HL-60 (cell line): ENCODE measurements at regions not wholly inside any gene's neighbourhood (a gene's known extent, or its start where the extent isn't known, plus 50 kb on each side); places are given as distances from the start of the nearest gene placed in this dataset.

ENCODE experiments used
- DNase-seq, 2 experiments: peaks; one replicate each; pipeline ENCODE4 v3.0.0-alpha.2; 2010 to 2020; ENCODE audit warnings: low read depth in 1 of 2, low spot score in 1 of 2
- H3K27ac ChIP-seq: fragments of 250-450 bp; sonication (Bioruptor Pico); replicated peaks from 2 replicates; pipeline ENCODE4 v1.5.1; 2020; ENCODE audit warnings: mild to moderate bottlenecking, moderate library complexity
- H3K27me3 ChIP-seq: fragments of 250-450 bp; sonication (Bioruptor Pico); 2 replicates; pipeline ENCODE4 v1.5.1; 2021; ENCODE audit warnings: mild to moderate bottlenecking, moderate library complexity; ENCODE audit not compliant: insufficient read depth, poor library complexity, severe bottlenecking
- H3K4me3 ChIP-seq: replicated peaks from 2 replicates; pipeline ENCODE4 v1.5.1; 2011; ENCODE audit warnings: mild to moderate bottlenecking, control low read depth, low read length; ENCODE audit not compliant: insufficient read depth
- GABPA ChIP-seq: IDR thresholded peaks from 2 replicates; pipeline ENCODE4 v1.6.1; 2012; ENCODE audit warnings: low read depth
- POLR2AphosphoS5 ChIP-seq: IDR thresholded peaks from 2 replicates; pipeline ENCODE4 v1.6.1; 2012; ENCODE audit warnings: low read depth
- SPI1 ChIP-seq: IDR thresholded peaks from 2 replicates; pipeline ENCODE4 v1.6.1; 2012; ENCODE audit warnings: low read depth, mild to moderate bottlenecking, borderline replicate concordance
- TF ChIP-seq, protein P1 (sequence below): IDR thresholded peaks from 2 replicates; pipeline ENCODE4 v1.6.1; 2012; ENCODE audit warnings: low read depth; ENCODE audit not compliant: insufficient replicate concordance
- TF ChIP-seq, protein P2 (sequence below): IDR thresholded peaks from one replicate; pipeline ENCODE4 v1.5.1; 2011; ENCODE audit warnings: low read length, control low read depth, inconsistent platforms; ENCODE audit not compliant: insufficient read depth

- H3K27me3 ChIP-seq, result no peaks in the 10 kb centered on the region
- TF ChIP-seq GABPA (no peak), SPI1 (no peak), POLR2AphosphoS5 (no peak)
- TF ChIP-seq, protein P1, sequence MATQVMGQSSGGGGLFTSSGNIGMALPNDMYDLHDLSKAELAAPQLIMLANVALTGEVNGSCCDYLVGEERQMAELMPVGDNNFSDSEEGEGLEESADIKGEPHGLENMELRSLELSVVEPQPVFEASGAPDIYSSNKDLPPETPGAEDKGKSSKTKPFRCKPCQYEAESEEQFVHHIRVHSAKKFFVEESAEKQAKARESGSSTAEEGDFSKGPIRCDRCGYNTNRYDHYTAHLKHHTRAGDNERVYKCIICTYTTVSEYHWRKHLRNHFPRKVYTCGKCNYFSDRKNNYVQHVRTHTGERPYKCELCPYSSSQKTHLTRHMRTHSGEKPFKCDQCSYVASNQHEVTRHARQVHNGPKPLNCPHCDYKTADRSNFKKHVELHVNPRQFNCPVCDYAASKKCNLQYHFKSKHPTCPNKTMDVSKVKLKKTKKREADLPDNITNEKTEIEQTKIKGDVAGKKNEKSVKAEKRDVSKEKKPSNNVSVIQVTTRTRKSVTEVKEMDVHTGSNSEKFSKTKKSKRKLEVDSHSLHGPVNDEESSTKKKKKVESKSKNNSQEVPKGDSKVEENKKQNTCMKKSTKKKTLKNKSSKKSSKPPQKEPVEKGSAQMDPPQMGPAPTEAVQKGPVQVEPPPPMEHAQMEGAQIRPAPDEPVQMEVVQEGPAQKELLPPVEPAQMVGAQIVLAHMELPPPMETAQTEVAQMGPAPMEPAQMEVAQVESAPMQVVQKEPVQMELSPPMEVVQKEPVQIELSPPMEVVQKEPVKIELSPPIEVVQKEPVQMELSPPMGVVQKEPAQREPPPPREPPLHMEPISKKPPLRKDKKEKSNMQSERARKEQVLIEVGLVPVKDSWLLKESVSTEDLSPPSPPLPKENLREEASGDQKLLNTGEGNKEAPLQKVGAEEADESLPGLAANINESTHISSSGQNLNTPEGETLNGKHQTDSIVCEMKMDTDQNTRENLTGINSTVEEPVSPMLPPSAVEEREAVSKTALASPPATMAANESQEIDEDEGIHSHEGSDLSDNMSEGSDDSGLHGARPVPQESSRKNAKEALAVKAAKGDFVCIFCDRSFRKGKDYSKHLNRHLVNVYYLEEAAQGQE, result no peak
- TF ChIP-seq, protein P2, sequence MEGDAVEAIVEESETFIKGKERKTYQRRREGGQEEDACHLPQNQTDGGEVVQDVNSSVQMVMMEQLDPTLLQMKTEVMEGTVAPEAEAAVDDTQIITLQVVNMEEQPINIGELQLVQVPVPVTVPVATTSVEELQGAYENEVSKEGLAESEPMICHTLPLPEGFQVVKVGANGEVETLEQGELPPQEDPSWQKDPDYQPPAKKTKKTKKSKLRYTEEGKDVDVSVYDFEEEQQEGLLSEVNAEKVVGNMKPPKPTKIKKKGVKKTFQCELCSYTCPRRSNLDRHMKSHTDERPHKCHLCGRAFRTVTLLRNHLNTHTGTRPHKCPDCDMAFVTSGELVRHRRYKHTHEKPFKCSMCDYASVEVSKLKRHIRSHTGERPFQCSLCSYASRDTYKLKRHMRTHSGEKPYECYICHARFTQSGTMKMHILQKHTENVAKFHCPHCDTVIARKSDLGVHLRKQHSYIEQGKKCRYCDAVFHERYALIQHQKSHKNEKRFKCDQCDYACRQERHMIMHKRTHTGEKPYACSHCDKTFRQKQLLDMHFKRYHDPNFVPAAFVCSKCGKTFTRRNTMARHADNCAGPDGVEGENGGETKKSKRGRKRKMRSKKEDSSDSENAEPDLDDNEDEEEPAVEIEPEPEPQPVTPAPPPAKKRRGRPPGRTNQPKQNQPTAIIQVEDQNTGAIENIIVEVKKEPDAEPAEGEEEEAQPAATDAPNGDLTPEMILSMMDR, result no peak
- H3K4me3 ChIP-seq, result no peak overlapping the region
- H3K27ac ChIP-seq, result no peak overlapping the region
- no peak for DNase-seq
Observed at GRCh38 chr6:164066766-164067165, 652.2 kb downstream of the QKI start.

- Histone ChIP-seq H3K27ac (no peak overlapping the region), H3K27me3 (no peaks in the 10 kb centered on the region), H3K4me3 (no peak overlapping the region)
- no peak for TF ChIP-seq SPI1
- no peak for TF ChIP-seq GABPA
- TF ChIP-seq, protein P2, result no peak
- TF ChIP-seq, protein P1, result no peak
- no peak for TF ChIP-seq POLR2AphosphoS5
- DNase-seq, result no peak
Observed at GRCh38 chr6:164066335-164066734, 651.8 kb downstream of the QKI start.

DNA sequence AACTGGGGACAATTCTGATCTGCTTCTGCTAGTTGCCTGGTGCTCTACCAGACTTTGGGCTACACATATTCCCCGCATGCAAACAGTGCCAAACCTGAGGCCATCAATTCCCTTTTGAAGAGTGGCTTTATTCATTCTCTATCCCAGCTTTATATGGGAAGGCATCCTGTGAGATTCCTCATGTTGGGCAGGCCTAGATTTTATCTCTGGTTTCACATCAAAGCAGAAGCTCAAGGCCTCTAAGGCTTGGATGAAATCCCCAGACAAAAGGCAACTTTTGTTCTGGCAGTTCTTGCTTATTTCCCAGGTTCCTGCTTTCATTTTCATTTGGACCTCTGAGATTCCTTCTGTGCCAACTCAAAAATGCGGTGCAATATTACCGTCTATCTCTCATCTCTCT is 648.8 kb downstream of the QKI start:
- no peaks in the 10 kb centered on the region for H3K27me3 ChIP-seq
- no peak overlapping the region for H3K27ac ChIP-seq
- TF ChIP-seq, protein P2, result no peak
- no peak for TF ChIP-seq GABPA
- DNase-seq, result no peak
- H3K4me3 ChIP-seq, result no peak overlapping the region

DNA sequence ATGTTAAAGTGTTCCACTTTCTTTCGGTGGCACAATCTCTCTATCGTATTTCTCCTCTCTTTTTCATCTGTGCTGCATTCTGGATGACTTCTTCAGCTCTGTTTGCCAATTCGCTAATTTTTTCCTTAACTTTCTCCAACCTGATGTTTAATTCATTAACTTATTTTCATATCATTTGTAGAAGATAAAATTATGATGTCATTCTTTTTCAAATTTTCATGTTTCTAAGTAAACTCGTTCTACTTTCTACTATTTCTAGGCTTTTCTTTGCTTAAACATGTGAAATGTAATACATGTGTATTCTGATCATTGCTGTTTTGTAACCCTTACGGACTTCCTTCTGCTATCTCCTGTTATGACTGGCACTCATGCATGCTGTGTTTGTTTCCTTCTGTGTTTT is 648.4 kb downstream of the QKI start:
- TF ChIP-seq GABPA, result no peak
- no peak overlapping the region for H3K4me3 ChIP-seq
- H3K27me3 ChIP-seq, result no peaks in the 10 kb centered on the region
- no peak for DNase-seq
- no peak overlapping the region for H3K27ac ChIP-seq
